Trophoblast cell (in vitro differentiated cells and primary cell): ENCODE measurements at regions not wholly inside any gene's neighbourhood (a gene's known extent, or its start where the extent isn't known, plus 50 kb on each side); places are given as distances from the start of the nearest gene placed in this dataset.

Experiments used
- DNase-seq, 2 donors: peaks; one replicate each; pipeline ENCODE4 v3.0.0-alpha.2; 2016
- H2AFZ ChIP-seq: 2 replicates; pipeline ENCODE4 v1.6.1; 2013; ENCODE audit warnings: low read length, moderate library complexity, mild to moderate bottlenecking; ENCODE audit not compliant: insufficient read depth, poor library complexity
- H2AK5ac ChIP-seq: 2 replicates; pipeline ENCODE4 v1.6.1; 2013; ENCODE audit warnings: mild to moderate bottlenecking, low read length
- H2BK120ac ChIP-seq: 2 replicates; pipeline ENCODE4 v1.6.1; 2013; ENCODE audit warnings: low read length, mild to moderate bottlenecking, moderate library complexity; ENCODE audit not compliant: insufficient read depth, poor library complexity
- H2BK12ac ChIP-seq: 2 replicates; pipeline ENCODE4 v1.6.1; 2013; ENCODE audit warnings: mild to moderate bottlenecking, low read length, moderate library complexity
- H2BK5ac ChIP-seq: 2 replicates; pipeline ENCODE4 v1.6.1; 2013; ENCODE audit warnings: low read length, low read depth, moderate library complexity, mild to moderate bottlenecking; ENCODE audit not compliant: poor library complexity
- H3K14ac ChIP-seq: 2 replicates; pipeline ENCODE4 v1.6.1; 2013; ENCODE audit warnings: mild to moderate bottlenecking, low read length
- H3K18ac ChIP-seq: 2 replicates; pipeline ENCODE4 v1.6.1; 2013; ENCODE audit warnings: mild to moderate bottlenecking, low read length
- H3K23ac ChIP-seq: 2 replicates; pipeline ENCODE4 v1.6.1; 2013; ENCODE audit warnings: low read length
- H3K27ac ChIP-seq: 2 replicates; pipeline ENCODE4 v1.5.1; 2013; ENCODE audit warnings: low read depth, mild to moderate bottlenecking, inconsistent platforms, low read length, moderate library complexity
- H3K27me3 ChIP-seq: 2 replicates; pipeline ENCODE4 v1.6.1; 2013; ENCODE audit warnings: inconsistent platforms, mild to moderate bottlenecking, low read length, moderate library complexity; ENCODE audit not compliant: insufficient read depth
- H3K36me3 ChIP-seq, 2 experiments: 1 replicate in 1 of 2; 2 replicates in 1 of 2; pipeline ENCODE4 v1.6.1; 2013; ENCODE audit warnings: low read length in 2 of 2, mild to moderate bottlenecking in 2 of 2, moderate library complexity in 1 of 2; ENCODE audit not compliant: insufficient read depth in 2 of 2, control insufficient read depth in 1 of 2
- H3K4ac ChIP-seq: 2 replicates; pipeline ENCODE4 v1.6.1; 2013; ENCODE audit warnings: low read depth, mild to moderate bottlenecking, low read length, moderate library complexity
- H3K4me1 ChIP-seq, 2 experiments: 1 replicate in 1 of 2; 2 replicates in 1 of 2; pipeline ENCODE4 v1.6.1; 2013; ENCODE audit warnings: low read length in 2 of 2, mild to moderate bottlenecking in 2 of 2, moderate library complexity in 1 of 2; ENCODE audit not compliant: insufficient read depth in 2 of 2, control insufficient read depth in 1 of 2
- H3K4me2 ChIP-seq: 2 replicates; pipeline ENCODE4 v1.6.1; 2013; ENCODE audit warnings: inconsistent platforms, mild to moderate bottlenecking, low read length, moderate library complexity
- H3K4me3 ChIP-seq: 2 replicates; pipeline ENCODE4 v1.5.1; 2013; ENCODE audit warnings: mild to moderate bottlenecking, low read depth, low read length, inconsistent platforms
- H3K79me1 ChIP-seq: one replicate; pipeline ENCODE4 v1.6.1; 2013; ENCODE audit warnings: low read length
- H3K79me2 ChIP-seq: 2 replicates; pipeline ENCODE4 v1.6.1; 2013; ENCODE audit warnings: low read length, mild to moderate bottlenecking; ENCODE audit not compliant: control insufficient read depth, insufficient read depth, poor library complexity
- H3K9ac ChIP-seq: 2 replicates; pipeline ENCODE4 v1.6.1; 2013; ENCODE audit warnings: mild to moderate bottlenecking, low read length
- H3K9me3 ChIP-seq: 2 replicates; pipeline ENCODE4 v1.6.1; 2013; ENCODE audit warnings: low read depth, mild to moderate bottlenecking, control low read depth, inconsistent platforms, low read length; ENCODE audit not compliant: insufficient read depth
- H4K12ac ChIP-seq: 2 replicates; pipeline ENCODE4 v1.6.1; 2013; ENCODE audit warnings: low read depth, mild to moderate bottlenecking, low read length, moderate library complexity
- H4K8ac ChIP-seq: 2 replicates; pipeline ENCODE4 v1.6.1; 2013; ENCODE audit warnings: low read depth, mild to moderate bottlenecking, low read length, moderate library complexity
- H4K91ac ChIP-seq: one replicate; pipeline ENCODE4 v1.6.1; 2013; ENCODE audit warnings: low read depth, mild to moderate bottlenecking, low read length, moderate library complexity
- WGBS: extraction: QIAGEN DNeasy Blood & Tissue Kit; methylation state at CpG from one replicate; pipeline ENCODE4 v1.1.7; 2013; ENCODE audit warnings: missing lambda C conversion rate; ENCODE audit not compliant: insufficient read length, insufficient coverage; ENCODE audit errors: extremely low coverage; 5-methylcytosine and 5-hydroxymethylcytosine counted together

DNA sequence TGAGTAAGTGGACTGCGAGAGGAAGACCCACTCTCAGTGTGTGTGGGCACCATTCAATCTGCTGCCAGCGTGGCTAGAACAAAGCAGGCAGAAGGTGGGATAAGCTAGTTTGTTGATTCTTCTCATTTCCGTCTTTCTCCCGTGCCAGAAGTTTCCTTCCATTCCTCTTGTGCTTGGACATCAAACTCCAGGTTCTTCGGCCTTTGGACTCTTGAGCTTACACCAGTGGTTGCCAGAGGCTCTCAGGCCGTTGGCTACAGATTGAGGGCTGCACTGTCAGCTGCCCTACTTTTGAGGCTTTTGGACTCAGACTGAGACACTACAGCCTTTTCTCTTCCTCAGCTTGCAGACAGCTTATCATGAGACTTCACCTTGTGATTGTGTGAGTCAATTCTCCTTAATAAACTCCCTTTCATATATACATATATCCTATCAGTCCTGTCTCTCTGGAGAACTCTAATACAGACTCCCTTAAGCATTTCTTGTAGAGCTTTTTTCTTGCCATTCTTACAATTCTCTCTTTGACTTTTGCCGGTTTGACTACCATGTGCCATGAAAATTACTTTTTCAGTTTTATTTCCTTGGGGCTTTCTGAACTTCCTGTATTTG, 494.9 kb downstream of the PRR16 start:
- H3K79me2 ChIP-seq = no peaks in the 10 kb centered on the region
- WGBS = no CpG with 5 or more reads among the region's 7 CpGs
- H3K4ac ChIP-seq = no peak overlapping the region
- H3K18ac ChIP-seq = no peak overlapping the region
- H3K9ac ChIP-seq = no peak overlapping the region
- no peak overlapping the region for H2AFZ ChIP-seq
- no peak overlapping the region for H3K4me2 ChIP-seq
- no peak overlapping the region for H3K4me3 ChIP-seq
- H3K23ac ChIP-seq = no peak overlapping the region
- H3K9me3 ChIP-seq = peaks cover 1% of the 10 kb centered on the region
- H4K8ac ChIP-seq = no peak overlapping the region
- no peaks in the 10 kb centered on the region for H3K36me3 ChIP-seq
- DNase-seq = peak in 1 of 2 donors; percentile 1
- no peaks in the 10 kb centered on the region for H3K27me3 ChIP-seq
- no peaks in the 10 kb centered on the region for H3K79me1 ChIP-seq
- H2BK12ac ChIP-seq = no peak overlapping the region
- no peak overlapping the region for H2BK5ac ChIP-seq
- H4K12ac ChIP-seq = no peak overlapping the region
- no peak overlapping the region for H2BK120ac ChIP-seq
- H3K27ac ChIP-seq = no peak overlapping the region
- H4K91ac ChIP-seq = no peak overlapping the region
- H3K4me1 ChIP-seq = no peaks in the 10 kb centered on the region
- no peak overlapping the region for H3K14ac ChIP-seq
- no peak overlapping the region for H2AK5ac ChIP-seq

DNA sequence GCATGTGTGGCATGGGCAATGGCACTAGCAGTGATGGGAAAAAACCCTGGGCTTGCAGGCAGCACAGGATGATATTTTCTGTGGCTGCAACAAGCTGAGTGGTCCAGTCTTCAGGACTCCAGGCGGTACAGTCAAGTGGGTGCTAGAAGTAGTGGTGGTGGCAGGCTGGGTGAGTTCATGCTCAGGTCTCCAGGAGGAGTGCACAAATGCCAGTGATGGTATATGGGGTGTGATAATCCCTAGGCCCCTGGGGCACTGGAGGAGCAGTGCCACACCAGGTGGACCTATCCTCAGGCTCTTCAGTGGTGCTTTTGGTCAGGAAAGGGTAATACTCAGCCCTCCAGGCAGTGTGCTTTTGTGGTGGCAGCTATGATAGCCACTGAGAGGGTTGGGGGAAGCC, 496.4 kb downstream of the PRR16 start:
- Histone ChIP-seq H4K12ac (no peak overlapping the region), H2BK120ac (no peak overlapping the region), H3K14ac (no peak overlapping the region), H3K27ac (no peak overlapping the region), H2BK12ac (no peak overlapping the region), H3K4me3 (no peak overlapping the region), H3K9ac (no peak overlapping the region), H3K4me2 (no peak overlapping the region), H3K18ac (no peak overlapping the region), H2AK5ac (no peak overlapping the region), H3K36me3 (no peaks in the 10 kb centered on the region), H2BK5ac (no peak overlapping the region), H3K23ac (no peak overlapping the region), H4K8ac (no peak overlapping the region), H3K4me1 (no peaks in the 10 kb centered on the region), H3K79me1 (no peaks in the 10 kb centered on the region), H2AFZ (no peak overlapping the region), H3K27me3 (no peaks in the 10 kb centered on the region), H3K9me3 (no peaks in the 10 kb centered on the region), H3K4ac (no peak overlapping the region), H3K79me2 (no peaks in the 10 kb centered on the region), H4K91ac (no peak overlapping the region)
- WGBS = no CpG with 5 or more reads among the region's 1 CpG
- no peak for DNase-seq

DNA sequence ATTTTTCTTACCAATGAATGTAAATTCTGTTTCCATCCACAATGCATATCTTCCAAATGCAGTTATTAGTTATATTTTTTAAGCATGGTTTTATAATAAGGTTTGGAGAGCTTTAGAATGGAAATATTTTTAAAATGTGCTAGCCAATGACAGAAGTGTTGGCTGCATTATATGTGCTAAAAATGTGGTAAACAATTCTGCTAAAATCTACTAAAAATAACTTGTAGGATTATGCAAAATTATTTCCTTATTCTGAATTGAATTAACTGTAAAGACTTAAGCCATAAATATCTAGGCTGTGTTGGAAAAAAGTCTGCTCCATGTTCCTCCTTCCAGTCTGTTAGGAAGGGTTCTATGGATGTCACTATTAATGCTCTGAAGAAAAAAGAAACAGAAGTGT, 503.3 kb downstream of the PRR16 start:
- H2AK5ac ChIP-seq = no peak overlapping the region
- H3K79me1 ChIP-seq = no peaks in the 10 kb centered on the region
- H3K23ac ChIP-seq = no peak overlapping the region
- H2BK120ac ChIP-seq = no peak overlapping the region
- DNase-seq = no peak
- no peak overlapping the region for H3K4me3 ChIP-seq
- H3K14ac ChIP-seq = no peak overlapping the region
- no peak overlapping the region for H4K8ac ChIP-seq
- H3K9ac ChIP-seq = no peak overlapping the region
- H3K79me2 ChIP-seq = no peaks in the 10 kb centered on the region
- H3K4me2 ChIP-seq = no peak overlapping the region
- H2BK12ac ChIP-seq = no peak overlapping the region
- H3K4me1 ChIP-seq = no peaks in the 10 kb centered on the region
- no peaks in the 10 kb centered on the region for H3K27me3 ChIP-seq
- H3K9me3 ChIP-seq = no peaks in the 10 kb centered on the region
- no peaks in the 10 kb centered on the region for H3K36me3 ChIP-seq
- H3K27ac ChIP-seq = no peak overlapping the region
- H3K18ac ChIP-seq = no peak overlapping the region
- H4K91ac ChIP-seq = no peak overlapping the region
- H3K4ac ChIP-seq = no peak overlapping the region
- no peak overlapping the region for H2AFZ ChIP-seq
- no peak overlapping the region for H2BK5ac ChIP-seq
- no peak overlapping the region for H4K12ac ChIP-seq

DNA sequence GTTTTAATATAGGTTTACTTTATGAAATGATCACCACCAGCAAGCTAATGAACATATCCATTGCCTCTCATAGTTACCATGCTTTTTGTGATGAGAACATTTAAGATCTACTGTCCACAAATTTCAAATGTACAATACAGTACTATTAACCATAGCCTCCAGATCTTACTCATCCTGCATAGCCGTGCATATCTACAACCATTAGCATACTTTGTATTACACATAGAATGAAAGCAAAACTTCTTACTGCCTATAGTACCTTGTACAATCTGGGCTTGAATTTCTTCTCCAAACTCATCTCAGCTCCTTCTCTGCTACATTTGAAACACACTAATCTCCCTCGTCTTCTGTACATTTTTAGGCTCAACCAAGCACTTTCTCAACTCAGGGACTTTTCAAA, 510.6 kb downstream of the PRR16 start:
- WGBS = no CpG with 5 or more reads among the region's 2 CpGs
- H3K4ac ChIP-seq = no peak overlapping the region
- H3K27me3 ChIP-seq = no peaks in the 10 kb centered on the region

More for the DNA sequence above, 510.6 kb downstream of the PRR16 start:
- H2AFZ ChIP-seq = no peak overlapping the region
- no peak overlapping the region for H4K12ac ChIP-seq
- H3K4me2 ChIP-seq = no peak overlapping the region
- H4K91ac ChIP-seq = no peak overlapping the region
- no peaks in the 10 kb centered on the region for H3K79me1 ChIP-seq
- no peaks in the 10 kb centered on the region for H3K79me2 ChIP-seq
- H3K23ac ChIP-seq = no peak overlapping the region
- no peak overlapping the region for H2BK12ac ChIP-seq
- no peak overlapping the region for H3K14ac ChIP-seq
- no peak overlapping the region for H3K18ac ChIP-seq
- H3K4me1 ChIP-seq = no peaks in the 10 kb centered on the region
- no peak overlapping the region for H2AK5ac ChIP-seq
- no peak overlapping the region for H3K4me3 ChIP-seq
- no peak overlapping the region for H2BK5ac ChIP-seq
- no peak overlapping the region for H3K27ac ChIP-seq
- no peak overlapping the region for H2BK120ac ChIP-seq
- H4K8ac ChIP-seq = no peak overlapping the region
- no peaks in the 10 kb centered on the region for H3K36me3 ChIP-seq
- no peak overlapping the region for H3K9ac ChIP-seq
- peak in 1 of 2 donors; percentile 14 for DNase-seq
- no peaks in the 10 kb centered on the region for H3K9me3 ChIP-seq
